ENCODE measurements at regions not wholly inside any gene's neighbourhood (a gene's known extent, or its start where the extent isn't known, plus 50 kb on each side); places are given as distances from the start of the nearest gene placed in this dataset.
A peak's percentile ranks its signal among the peaks of the same experiment; 100 is the strongest.

DNA sequence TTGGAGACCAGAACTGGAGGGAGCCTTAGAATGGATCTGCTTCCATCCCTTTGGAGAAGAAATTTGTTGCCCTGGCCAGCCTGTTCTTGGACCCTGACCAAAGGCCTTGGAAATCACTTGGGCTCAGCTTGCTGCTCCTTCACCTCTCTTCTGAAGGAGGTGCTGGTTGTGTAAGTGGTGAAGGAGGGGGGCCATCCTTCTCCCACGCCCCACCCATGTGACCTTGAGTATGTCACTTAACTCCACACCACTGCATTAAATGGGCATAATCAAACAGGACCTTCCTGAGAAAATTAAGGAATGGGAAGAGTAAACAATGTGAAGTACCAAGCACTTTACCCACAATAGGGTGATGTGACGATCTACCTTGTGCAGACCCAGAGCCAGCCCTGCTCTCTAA lies 68.3 kb upstream of the GJB5 start:
- Histone ChIP-seq H3K4me1 (no peaks in the 10 kb centered on the region), H3K36me3 (no peaks in the 10 kb centered on the region), H3K4me3 (no peak overlapping the region), H3K27ac (no peak overlapping the region), H3K27me3 (peaks cover 0 to 60% (median 11%) of the 10 kb centered on the region in 3 donors), H3K9me3 (no peaks in the 10 kb centered on the region)
- 53 to 72% (median 69%) methylated on average over 2 of the region's 2 CpGs for WGBS, 5 donors
- TF ChIP-seq EP300 (IDR thresholded peaks at IDR 0.05) (no peak), POLR2A (IDR thresholded peaks at IDR 0.05) (no peak), POLR2AphosphoS5 (IDR thresholded peaks at IDR 0.05) (no peak)
- TF ChIP-seq, protein P1, sequence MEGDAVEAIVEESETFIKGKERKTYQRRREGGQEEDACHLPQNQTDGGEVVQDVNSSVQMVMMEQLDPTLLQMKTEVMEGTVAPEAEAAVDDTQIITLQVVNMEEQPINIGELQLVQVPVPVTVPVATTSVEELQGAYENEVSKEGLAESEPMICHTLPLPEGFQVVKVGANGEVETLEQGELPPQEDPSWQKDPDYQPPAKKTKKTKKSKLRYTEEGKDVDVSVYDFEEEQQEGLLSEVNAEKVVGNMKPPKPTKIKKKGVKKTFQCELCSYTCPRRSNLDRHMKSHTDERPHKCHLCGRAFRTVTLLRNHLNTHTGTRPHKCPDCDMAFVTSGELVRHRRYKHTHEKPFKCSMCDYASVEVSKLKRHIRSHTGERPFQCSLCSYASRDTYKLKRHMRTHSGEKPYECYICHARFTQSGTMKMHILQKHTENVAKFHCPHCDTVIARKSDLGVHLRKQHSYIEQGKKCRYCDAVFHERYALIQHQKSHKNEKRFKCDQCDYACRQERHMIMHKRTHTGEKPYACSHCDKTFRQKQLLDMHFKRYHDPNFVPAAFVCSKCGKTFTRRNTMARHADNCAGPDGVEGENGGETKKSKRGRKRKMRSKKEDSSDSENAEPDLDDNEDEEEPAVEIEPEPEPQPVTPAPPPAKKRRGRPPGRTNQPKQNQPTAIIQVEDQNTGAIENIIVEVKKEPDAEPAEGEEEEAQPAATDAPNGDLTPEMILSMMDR (IDR thresholded peaks at IDR 0.05): no peak
- DNase-seq: no peak
- intact Hi-C loops (cut with DNase I; ENCODE audit: low total_unique reads): no loop called here

DNA sequence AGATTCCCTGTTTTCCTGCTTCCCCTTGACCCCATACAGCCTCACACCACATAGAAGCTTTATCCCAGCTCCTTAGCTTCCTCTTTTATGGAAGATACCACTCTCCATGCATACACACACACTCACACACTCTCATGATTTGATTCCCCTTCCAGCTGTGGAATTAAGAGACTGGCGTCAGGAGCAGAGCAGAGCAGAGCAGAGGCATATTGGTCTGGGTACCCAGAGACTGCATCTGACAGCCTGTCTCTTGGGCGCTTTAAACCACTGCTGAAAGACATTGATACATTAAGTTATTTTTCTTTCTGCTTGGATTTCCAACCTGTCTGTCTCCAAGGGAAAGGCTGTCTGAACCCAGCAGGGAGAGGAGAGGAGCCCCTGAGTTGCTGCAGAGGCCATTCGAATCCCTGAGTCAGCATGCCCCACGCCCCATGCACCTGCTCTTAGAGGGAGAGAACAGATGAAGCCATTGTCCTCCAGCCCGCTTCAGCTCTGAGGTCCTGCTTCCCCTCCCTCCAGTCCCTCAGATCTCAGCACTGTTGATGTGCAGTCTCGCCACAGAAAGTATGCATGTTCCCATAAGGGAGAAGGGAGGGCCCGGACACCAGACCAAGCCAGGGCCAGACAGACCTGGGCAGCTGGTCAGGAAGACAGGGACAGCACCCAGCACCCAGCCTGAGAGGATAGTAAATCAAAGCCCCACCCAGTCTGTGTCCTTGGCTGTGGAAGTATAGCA lies 66.7 kb upstream of the GJB5 start:
- Histone ChIP-seq H3K4me1 (no peaks in the 10 kb centered on the region), H3K27me3 (peaks cover 0 to 65% (median 11%) of the 10 kb centered on the region in 3 donors), H3K4me3 (no peak overlapping the region), H3K9me3 (no peaks in the 10 kb centered on the region), H3K27ac (no peak overlapping the region), H3K36me3 (no peaks in the 10 kb centered on the region)
- 39 to 64% (median 50%) methylated on average over 7 of the region's 7 CpGs for WGBS, 5 donors
- intact Hi-C loops (cut with DNase I; ENCODE audit: low total_unique reads): no loop called here
- TF ChIP-seq EP300 (IDR thresholded peaks at IDR 0.05) (no peak), POLR2A (IDR thresholded peaks at IDR 0.05) (no peak), POLR2AphosphoS5 (IDR thresholded peaks at IDR 0.05) (no peak)
- peak in 1 of 2 donors; percentile 59 for DNase-seq

- intact Hi-C loops (cut with DNase I; ENCODE audit: low total_unique reads): no loop called here
- Histone ChIP-seq H3K9me3 (peaks cover 0 to 7% (median 3%) of the 10 kb centered on the region in 4 donors), H3K27ac (no peak overlapping the region), H3K27me3 (peaks cover 0 to 66% (median 9%) of the 10 kb centered on the region in 3 donors), H3K36me3 (no peaks in the 10 kb centered on the region), H3K4me3 (no peak overlapping the region), H3K4me1 (no peaks in the 10 kb centered on the region)
- TF ChIP-seq EP300 (IDR thresholded peaks at IDR 0.05) (no peak), POLR2AphosphoS5 (IDR thresholded peaks at IDR 0.05) (no peak), POLR2A (IDR thresholded peaks at IDR 0.05) (no peak)
- TF ChIP-seq, protein P1 (IDR thresholded peaks at IDR 0.05): no peak
- DNase-seq: no peak
- WGBS, 5 donors: 37 to 54% (median 42%) methylated on average over 4 of the region's 4 CpGs
These were observed 64.6 kb upstream of the GJB5 start for GRCh38 chr1:34690269-34690668.

GRCh38 chr1:34693081-34693480 lies 61.8 kb upstream of the GJB5 start:
- Histone ChIP-seq H3K4me1 (no peaks in the 10 kb centered on the region), H3K9me3 (peaks cover 0 to 8% (median 3%) of the 10 kb centered on the region in 4 donors), H3K27me3 (peaks cover 0 to 57% (median 8%) of the 10 kb centered on the region in 3 donors), H3K4me3 (no peak overlapping the region), H3K27ac (no peak overlapping the region), H3K36me3 (no peaks in the 10 kb centered on the region)
- 76 to 96% (median 91%) methylated on average over 2 of the region's 2 CpGs for WGBS, 5 donors
- intact Hi-C loops (cut with DNase I; ENCODE audit: low total_unique reads): no loop called here
- no peak for DNase-seq
- TF ChIP-seq POLR2AphosphoS5 (IDR thresholded peaks at IDR 0.05) (no peak), EP300 (IDR thresholded peaks at IDR 0.05) (no peak), POLR2A (IDR thresholded peaks at IDR 0.05) (no peak)
- TF ChIP-seq, protein P1 (IDR thresholded peaks at IDR 0.05): no peak

DNA sequence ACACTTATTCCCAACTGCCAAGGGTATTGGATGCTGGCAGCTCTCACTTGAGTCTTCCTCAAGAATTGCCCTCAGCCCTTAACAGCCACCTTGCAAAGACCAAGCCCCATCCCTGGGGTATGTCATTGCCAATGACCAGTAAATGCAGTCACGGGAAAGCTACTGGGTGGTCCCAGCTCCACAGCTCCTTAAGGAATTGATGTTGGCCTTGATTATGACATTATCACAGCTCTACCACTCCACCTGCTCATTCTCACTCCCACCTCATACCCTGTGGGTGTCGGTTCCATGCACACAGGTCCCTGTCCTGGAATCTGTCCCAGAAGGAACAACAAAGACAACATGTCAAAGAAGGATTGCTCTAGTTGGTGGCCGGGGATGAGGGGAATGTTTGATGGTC lies 60.5 kb upstream of the GJB5 start:
- H3K4me1 ChIP-seq: no peaks in the 10 kb centered on the region
- peaks cover 0 to 51% (median 0%) of the 10 kb centered on the region in 3 donors for H3K27me3 ChIP-seq
- WGBS, 5 donors: 74 to 94% (median 83%) methylated on average over 3 of the region's 3 CpGs
- intact Hi-C loops (cut with DNase I; ENCODE audit: low total_unique reads): no loop called here
- TF ChIP-seq POLR2A (IDR thresholded peaks at IDR 0.05) (no peak), POLR2AphosphoS5 (IDR thresholded peaks at IDR 0.05) (no peak), EP300 (IDR thresholded peaks at IDR 0.05) (no peak)
- TF ChIP-seq, protein P1 (IDR thresholded peaks at IDR 0.05): no peak
- no peak overlapping the region for H3K4me3 ChIP-seq
- H3K9me3 ChIP-seq: peaks cover 0 to 8% (median 3%) of the 10 kb centered on the region in 4 donors
- H3K36me3 ChIP-seq: no peaks in the 10 kb centered on the region
- DNase-seq: no peak
- H3K27ac ChIP-seq: no peak overlapping the region
